ENCODE measurements at regions not wholly inside any gene's neighbourhood (a gene's known extent, or its start where the extent isn't known, plus 50 kb on each side); places are given as distances from the start of the nearest gene placed in this dataset.

- no peak for TF ChIP-seq FOSL1 (IDR thresholded peaks at IDR 0.05; ENCODE audit: insufficient read depth, low read depth, low read length)
- no peak for TF ChIP-seq SUZ12 (IDR thresholded peaks at IDR 0.05; ENCODE audit: low read length)
Observed at GRCh38 chr5:8462565-8462964, 593.6 kb downstream of the MTRR start (continued).

Data from H1 (cell line).